ENCODE measurements at regions not wholly inside any gene's neighbourhood (a gene's known extent, or its start where the extent isn't known, plus 50 kb on each side); places are given as distances from the start of the nearest gene placed in this dataset.

DNA sequence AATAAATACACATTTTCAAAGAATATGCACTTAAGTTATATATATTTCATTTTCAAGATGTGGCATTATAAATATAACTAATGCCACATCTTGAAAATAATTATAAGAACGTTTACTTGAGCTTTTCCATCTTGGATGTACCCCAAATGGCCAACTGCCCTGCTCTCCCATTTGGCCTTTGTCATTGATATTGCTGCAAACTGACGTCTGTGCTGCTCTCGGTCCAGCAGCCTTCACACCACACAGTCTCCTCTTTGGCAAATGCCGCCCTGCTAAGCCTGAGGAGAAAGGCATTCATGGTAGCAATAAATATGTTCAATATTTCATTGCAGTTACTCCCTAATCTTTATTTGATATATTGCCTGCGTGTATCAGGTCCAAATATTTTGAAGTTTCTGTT lies 384.6 kb upstream of the ADARB2 start:
- TF ChIP-seq, protein P1, sequence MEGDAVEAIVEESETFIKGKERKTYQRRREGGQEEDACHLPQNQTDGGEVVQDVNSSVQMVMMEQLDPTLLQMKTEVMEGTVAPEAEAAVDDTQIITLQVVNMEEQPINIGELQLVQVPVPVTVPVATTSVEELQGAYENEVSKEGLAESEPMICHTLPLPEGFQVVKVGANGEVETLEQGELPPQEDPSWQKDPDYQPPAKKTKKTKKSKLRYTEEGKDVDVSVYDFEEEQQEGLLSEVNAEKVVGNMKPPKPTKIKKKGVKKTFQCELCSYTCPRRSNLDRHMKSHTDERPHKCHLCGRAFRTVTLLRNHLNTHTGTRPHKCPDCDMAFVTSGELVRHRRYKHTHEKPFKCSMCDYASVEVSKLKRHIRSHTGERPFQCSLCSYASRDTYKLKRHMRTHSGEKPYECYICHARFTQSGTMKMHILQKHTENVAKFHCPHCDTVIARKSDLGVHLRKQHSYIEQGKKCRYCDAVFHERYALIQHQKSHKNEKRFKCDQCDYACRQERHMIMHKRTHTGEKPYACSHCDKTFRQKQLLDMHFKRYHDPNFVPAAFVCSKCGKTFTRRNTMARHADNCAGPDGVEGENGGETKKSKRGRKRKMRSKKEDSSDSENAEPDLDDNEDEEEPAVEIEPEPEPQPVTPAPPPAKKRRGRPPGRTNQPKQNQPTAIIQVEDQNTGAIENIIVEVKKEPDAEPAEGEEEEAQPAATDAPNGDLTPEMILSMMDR (IDR thresholded peaks at IDR 0.05), result no peak
- TF ChIP-seq POLR2A (IDR thresholded peaks at IDR 0.05), result no peak
- no peak for TF ChIP-seq EP300 (IDR thresholded peaks at IDR 0.05)

All from suprapubic skin (tissue), 3 donors.